ENCODE measurements at regions not wholly inside any gene's neighbourhood (a gene's known extent, or its start where the extent isn't known, plus 50 kb on each side); places are given as distances from the start of the nearest gene placed in this dataset.

- TF ChIP-seq CTCF (IDR thresholded peaks at IDR 0.05), result no peak
- TF ChIP-seq POLR2A (IDR thresholded peaks at IDR 0.05), result no peak
Measured at GRCh38 chr7:42345478-42346299, 108.7 kb upstream of the GLI3 start.

Measured in Peyer's patch (tissue), 4 donors.